ENCODE measurements at regions not wholly inside any gene's neighbourhood (a gene's known extent, or its start where the extent isn't known, plus 50 kb on each side); places are given as distances from the start of the nearest gene placed in this dataset.

GRCh38 chr16:77584205-77584859 is 138.0 kb upstream of the NUDT7 start (continued):
- TF ChIP-seq YY1 (IDR thresholded peaks at IDR 0.05; ENCODE audit: low read depth, low read length), result peak; percentile 24; the same call in 1 of the 2 replicates
- TF ChIP-seq CHD2 (IDR thresholded peaks at IDR 0.05; ENCODE audit: low read length), result no peak
- no peak for TF ChIP-seq MAFK (IDR thresholded peaks at IDR 0.05; ENCODE audit: low read depth, low read length)
- TF ChIP-seq TBP (IDR thresholded peaks at IDR 0.05; ENCODE audit: low read depth, low read length), result no peak
- TF ChIP-seq SAP30 (IDR thresholded peaks at IDR 0.05; ENCODE audit: insufficient read depth, insufficient replicate concordance, low read length), result no peak
- no peak for TF ChIP-seq ATF2 (IDR thresholded peaks at IDR 0.05; ENCODE audit: low read length)
- no peak for TF ChIP-seq EP300 (IDR thresholded peaks at IDR 0.05; ENCODE audit: borderline replicate concordance in 1 of 2, low read depth in 2 of 2, low read length in 2 of 2)
- no peak for TF ChIP-seq SIRT6 (IDR thresholded peaks at IDR 0.05; ENCODE audit: low read length)
- TF ChIP-seq POLR2A (IDR thresholded peaks at IDR 0.05; ENCODE audit: control extremely low read depth in 1 of 2, low read depth in 2 of 2, low read length in 2 of 2), result no peak

Measured in H1 (cell line).